CD4-positive, CD25-positive, alpha-beta regulatory T cell (primary cell): ENCODE measurements at regions not wholly inside any gene's neighbourhood (a gene's known extent, or its start where the extent isn't known, plus 50 kb on each side); places are given as distances from the start of the nearest gene placed in this dataset.
"Not testable (repeated sequence)": the region's sequence is repeated elsewhere in the genome, so short reads cannot be mapped to it uniquely, and the experiment has no call there.

Experiments
- ATAC-seq, 2 donors: fragments of 150-1000 bp; cut with Tn5 transposase; one replicate each; pipeline ENCODE4 v1.10.0; 2021; ENCODE audit warnings: low read depth in 2 of 2, moderate number of reproducible peaks in 2 of 2, moderate library complexity in 1 of 2
- DNase-seq, 3 donors: peaks; one replicate each; pipeline versions ENCODE4 v3.0.0 to v3.0.0-alpha.2; 2012 to 2022; ENCODE audit warnings: mixed read lengths in 1 of 3
- H3K27ac ChIP-seq: one replicate; pipeline ENCODE4 v1.7.0; 2013; ENCODE audit warnings: mild to moderate bottlenecking, low read length; ENCODE audit not compliant: insufficient read depth, poor library complexity, severe bottlenecking
- H3K27me3 ChIP-seq: one replicate; pipeline ENCODE4 v1.7.0; 2013; ENCODE audit warnings: low read length; ENCODE audit not compliant: control insufficient read depth, insufficient read depth
- H3K36me3 ChIP-seq: one replicate; pipeline ENCODE4 v1.7.0; 2013; ENCODE audit warnings: mild to moderate bottlenecking, low read length, moderate library complexity; ENCODE audit not compliant: control insufficient read depth, insufficient read depth
- H3K4me1 ChIP-seq: 2 replicates; pipeline ENCODE4 v1.7.0; 2013; ENCODE audit warnings: mild to moderate bottlenecking, low read length; ENCODE audit not compliant: insufficient read depth, control insufficient read depth, poor library complexity, severe bottlenecking
- H3K4me3 ChIP-seq: one replicate; pipeline ENCODE4 v1.7.0; 2013; ENCODE audit warnings: low read depth, mild to moderate bottlenecking, low read length, moderate library complexity
- H3K9me3 ChIP-seq, 2 experiments: 1 replicate in 1 of 2; 2 replicates in 1 of 2; pipeline ENCODE4 v1.7.0; 2013; ENCODE audit warnings: low read length in 2 of 2, mild to moderate bottlenecking in 1 of 2, moderate library complexity in 1 of 2; ENCODE audit not compliant: control insufficient read depth in 2 of 2
- H3K27ac Mint-ChIP-seq, 3 donors: one replicate each; pipeline ENCODE4 v1.8.0; 2020 to 2022; ENCODE audit warnings: mild to moderate bottlenecking in 3 of 3, mixed read lengths in 3 of 3, moderate library complexity in 2 of 3
- H3K27me3 Mint-ChIP-seq: one replicate; pipeline ENCODE4 v1.8.0; 2022; ENCODE audit warnings: mild to moderate bottlenecking, mixed read lengths
- H3K36me3 Mint-ChIP-seq: one replicate; pipeline ENCODE4 v1.8.0; 2020; ENCODE audit warnings: mixed read lengths
- H3K4me1 Mint-ChIP-seq, 4 donors: one replicate each; pipeline ENCODE4 v1.8.0; 2020 to 2022; ENCODE audit warnings: mixed read lengths in 4 of 4, mild to moderate bottlenecking in 1 of 4
- H3K4me3 Mint-ChIP-seq, 4 donors: one replicate each; pipeline ENCODE4 v1.8.0; 2020 to 2022; ENCODE audit warnings: mild to moderate bottlenecking in 4 of 4, mixed read lengths in 4 of 4, moderate library complexity in 3 of 4
- H3K9me3 Mint-ChIP-seq, 7 donors: one replicate each; pipeline ENCODE4 v1.8.0; 2020 to 2022; ENCODE audit warnings: mixed read lengths in 7 of 7, mild to moderate bottlenecking in 3 of 7, moderate library complexity in 2 of 7

DNA sequence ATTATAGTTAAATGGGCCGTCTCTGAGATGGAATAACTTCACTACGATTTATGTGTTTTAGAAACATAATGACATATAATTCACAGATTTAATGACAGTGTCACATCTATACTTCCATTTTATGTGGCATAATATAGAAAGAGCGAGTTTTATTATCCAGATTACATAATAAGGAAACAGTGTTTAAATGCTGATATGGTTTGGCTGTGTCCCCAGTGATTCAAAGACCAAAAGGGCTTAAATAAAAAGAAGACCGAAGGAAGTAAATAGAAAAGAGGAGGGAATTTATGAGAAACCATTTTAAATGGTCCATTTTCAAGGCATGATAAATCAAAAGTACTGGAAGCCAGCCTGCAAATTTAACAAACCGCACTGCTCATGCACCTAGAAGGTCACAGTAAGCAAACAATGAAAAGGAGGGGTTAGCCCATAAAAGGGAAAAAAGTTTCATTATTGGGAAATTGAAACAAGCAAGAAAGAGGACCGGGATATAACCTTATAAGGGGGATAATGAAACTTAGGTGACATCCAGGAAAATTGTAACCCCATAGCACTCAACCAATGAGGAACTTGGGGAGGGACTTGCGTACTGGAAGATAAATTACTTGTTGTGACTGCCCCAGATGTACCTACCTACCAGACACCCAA is 99.2 kb downstream of the SPATA31A6 start:
- ATAC-seq, H3K4me1 ChIP-seq, H3K36me3 Mint-ChIP-seq, H3K27ac ChIP-seq, H3K27me3 ChIP-seq, H3K27ac Mint-ChIP-seq, H3K4me1 Mint-ChIP-seq, H3K4me3 Mint-ChIP-seq, H3K27me3 Mint-ChIP-seq, DNase-seq, H3K9me3 Mint-ChIP-seq, H3K4me3 ChIP-seq, H3K9me3 ChIP-seq, H3K36me3 ChIP-seq: not testable (repeated sequence)

DNA sequence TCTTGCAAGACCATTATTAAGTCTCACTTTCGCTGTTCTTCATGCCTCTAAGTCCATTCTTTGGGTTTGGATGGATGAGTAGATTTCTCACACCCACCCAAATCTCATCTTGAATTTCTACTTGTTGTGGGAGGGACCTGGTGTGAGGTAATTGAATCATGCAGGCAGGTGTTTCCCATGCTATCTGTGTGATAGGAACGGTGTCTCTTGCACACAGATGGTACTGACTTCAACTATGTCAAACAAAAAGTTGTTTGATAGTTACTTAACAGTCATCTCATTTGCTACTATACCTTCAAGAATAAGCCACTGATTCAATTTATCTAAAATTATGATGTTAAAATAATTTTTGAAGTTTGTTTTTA is 99.7 kb downstream of the SPATA31A6 start:
- not testable (repeated sequence) for H3K36me3 ChIP-seq, H3K4me3 ChIP-seq, H3K27me3 ChIP-seq, DNase-seq, H3K9me3 Mint-ChIP-seq, ATAC-seq, H3K4me1 ChIP-seq, H3K27me3 Mint-ChIP-seq, H3K27ac Mint-ChIP-seq, H3K27ac ChIP-seq, H3K4me1 Mint-ChIP-seq, H3K9me3 ChIP-seq, H3K4me3 Mint-ChIP-seq, H3K36me3 Mint-ChIP-seq

DNA sequence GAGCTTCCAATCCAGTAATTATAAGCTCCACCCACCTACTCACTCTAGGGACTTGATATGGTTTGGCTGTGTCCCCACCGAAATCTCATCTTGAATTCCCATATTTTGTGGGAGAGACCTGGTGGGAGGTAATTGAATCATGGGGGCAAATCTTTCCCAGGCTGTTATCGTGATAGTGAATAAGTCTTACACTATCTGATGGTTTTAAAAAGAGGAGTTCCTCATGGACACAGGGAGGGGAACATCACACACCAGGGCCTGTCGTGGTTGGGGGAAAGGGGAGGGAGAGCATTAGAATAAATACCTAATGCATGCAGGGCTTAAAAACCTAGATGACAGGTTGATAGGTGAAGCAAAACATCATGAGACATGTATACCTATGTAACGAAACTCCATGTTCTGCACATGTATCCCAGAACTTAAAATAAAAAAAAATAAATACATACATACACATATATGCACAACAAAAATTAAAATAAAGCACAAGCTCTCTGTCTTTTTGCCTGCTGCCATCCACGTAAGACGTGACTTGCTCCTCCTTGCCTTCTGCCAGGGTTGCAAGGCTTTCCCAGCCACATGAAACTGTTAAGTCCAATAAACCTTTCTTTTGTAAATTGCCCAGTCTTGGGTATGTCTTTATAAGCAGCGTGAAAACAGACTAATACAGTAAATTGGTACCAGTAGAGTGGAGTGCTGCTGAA is 102.8 kb downstream of the SPATA31A6 start:
- not testable (repeated sequence) for ATAC-seq, H3K4me1 Mint-ChIP-seq

GRCh38 chr9:42288002-42288864 is 104.8 kb downstream of the SPATA31A6 start:
- H3K36me3 Mint-ChIP-seq, H3K4me3 Mint-ChIP-seq: not testable (repeated sequence)

More for the DNA sequence above, 102.8 kb downstream of the SPATA31A6 start:
- H3K9me3 Mint-ChIP-seq, DNase-seq, H3K27me3 Mint-ChIP-seq, H3K27me3 ChIP-seq, H3K4me3 Mint-ChIP-seq, H3K27ac Mint-ChIP-seq, H3K36me3 ChIP-seq, H3K9me3 ChIP-seq, H3K36me3 Mint-ChIP-seq, H3K4me1 ChIP-seq, H3K4me3 ChIP-seq, H3K27ac ChIP-seq: not testable (repeated sequence)

DNA sequence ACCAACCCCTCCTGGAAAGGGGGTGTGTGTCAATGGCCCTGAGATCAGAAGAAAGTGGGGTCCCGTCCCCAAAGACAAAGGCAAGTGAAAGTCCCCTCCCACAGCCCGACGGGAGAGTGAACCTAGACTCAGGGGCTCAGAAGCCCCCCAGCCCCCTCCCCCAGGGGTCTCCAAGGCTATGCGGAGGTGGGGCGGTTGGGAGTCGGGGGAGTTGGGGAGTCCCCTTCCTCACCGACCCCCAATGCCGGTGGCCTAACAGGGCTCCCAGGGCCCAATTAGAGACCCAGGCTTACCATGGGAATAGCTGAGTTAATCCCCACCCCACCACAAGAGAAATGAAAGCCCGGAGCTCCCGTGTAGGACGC is 105.4 kb downstream of the SPATA31A6 start:
- not testable (repeated sequence) for H3K27me3 Mint-ChIP-seq, H3K27me3 ChIP-seq, H3K27ac ChIP-seq, H3K4me1 ChIP-seq, H3K36me3 Mint-ChIP-seq, H3K36me3 ChIP-seq, ATAC-seq, DNase-seq, H3K9me3 Mint-ChIP-seq, H3K4me3 ChIP-seq, H3K9me3 ChIP-seq, H3K4me1 Mint-ChIP-seq, H3K4me3 Mint-ChIP-seq, H3K27ac Mint-ChIP-seq

More at GRCh38 chr9:42288002-42288864, 104.8 kb downstream of the SPATA31A6 start:
- not testable (repeated sequence) for DNase-seq, H3K27ac Mint-ChIP-seq, H3K36me3 ChIP-seq, H3K9me3 ChIP-seq, ATAC-seq, H3K4me3 ChIP-seq, H3K4me1 Mint-ChIP-seq, H3K27ac ChIP-seq, H3K27me3 Mint-ChIP-seq, H3K27me3 ChIP-seq, H3K4me1 ChIP-seq, H3K9me3 Mint-ChIP-seq

GRCh38 chr9:42300124-42300523 is 116.7 kb downstream of the SPATA31A6 start:
- DNase-seq, H3K4me3 Mint-ChIP-seq, H3K9me3 Mint-ChIP-seq, ATAC-seq, H3K4me1 ChIP-seq, H3K36me3 ChIP-seq, H3K4me1 Mint-ChIP-seq, H3K27me3 Mint-ChIP-seq, H3K4me3 ChIP-seq, H3K27ac ChIP-seq, H3K27ac Mint-ChIP-seq, H3K9me3 ChIP-seq, H3K27me3 ChIP-seq, H3K36me3 Mint-ChIP-seq: not testable (repeated sequence)

GRCh38 chr9:42306625-42307024 is 123.2 kb downstream of the SPATA31A6 start:
- H3K4me3 Mint-ChIP-seq, H3K36me3 ChIP-seq, H3K4me3 ChIP-seq, H3K4me1 ChIP-seq, H3K27me3 ChIP-seq, H3K9me3 Mint-ChIP-seq, H3K36me3 Mint-ChIP-seq, H3K27ac Mint-ChIP-seq, H3K27ac ChIP-seq, H3K4me1 Mint-ChIP-seq, ATAC-seq, H3K9me3 ChIP-seq, H3K27me3 Mint-ChIP-seq, DNase-seq: not testable (repeated sequence)

GRCh38 chr9:42307449-42307848 is 124.0 kb downstream of the SPATA31A6 start:
- H3K9me3 ChIP-seq, DNase-seq, H3K36me3 ChIP-seq, H3K27me3 ChIP-seq, H3K4me3 Mint-ChIP-seq, H3K4me3 ChIP-seq, H3K27me3 Mint-ChIP-seq, ATAC-seq, H3K27ac Mint-ChIP-seq, H3K27ac ChIP-seq, H3K4me1 Mint-ChIP-seq, H3K9me3 Mint-ChIP-seq, H3K4me1 ChIP-seq, H3K36me3 Mint-ChIP-seq: not testable (repeated sequence)
